Renal cortical epithelial cell (primary cell): ENCODE measurements at regions not wholly inside any gene's neighbourhood (a gene's known extent, or its start where the extent isn't known, plus 50 kb on each side); places are given as distances from the start of the nearest gene placed in this dataset.
"Not testable (repeated sequence)": the region's sequence is repeated elsewhere in the genome, so short reads cannot be mapped to it uniquely, and the experiment has no call there.

Source experiments
- DNase-seq: peaks from one replicate; pipeline ENCODE4 v3.0.0-alpha.2; 2011; ENCODE audit warnings: low read depth

- not testable (repeated sequence) for DNase-seq
These were observed 223.1 kb upstream of the NBPF12 start for GRCh38 chr1:146715054-146715453.

GRCh38 chr1:146710838-146711521 is 227.1 kb upstream of the NBPF12 start:
- peak; percentile 49 for DNase-seq

GRCh38 chr1:146709302-146709701 is 228.8 kb upstream of the NBPF12 start:
- DNase-seq = not testable (repeated sequence)

- not testable (repeated sequence) for DNase-seq
These were observed 233.9 kb upstream of the NBPF12 start for GRCh38 chr1:146704162-146704724.

GRCh38 chr1:146701320-146701719 is 236.8 kb upstream of the NBPF12 start:
- peak; percentile 78 for DNase-seq

- not testable (repeated sequence) for DNase-seq
These were observed 242.7 kb upstream of the NBPF12 start for GRCh38 chr1:146695388-146695787.

- not testable (repeated sequence) for DNase-seq
These were observed 246.3 kb upstream of the NBPF12 start for GRCh38 chr1:146691798-146692197.

GRCh38 chr1:146688893-146689292 is 249.2 kb upstream of the NBPF12 start:
- DNase-seq = not testable (repeated sequence)

- DNase-seq = not testable (repeated sequence)
These were observed 251.3 kb upstream of the NBPF12 start for GRCh38 chr1:146686777-146687366.

GRCh38 chr1:146683126-146683429 is 255.0 kb upstream of the NBPF12 start:
- DNase-seq = not testable (repeated sequence)

- DNase-seq = not testable (repeated sequence)
These were observed 255.6 kb upstream of the NBPF12 start for GRCh38 chr1:146682227-146683125.

- not testable (repeated sequence) for DNase-seq
These were observed 264.3 kb upstream of the NBPF12 start for GRCh38 chr1:146673729-146674299.

- DNase-seq = not testable (repeated sequence)
These were observed 265.5 kb upstream of the NBPF12 start for GRCh38 chr1:146672608-146673007.

- not testable (repeated sequence) for DNase-seq
These were observed 266.5 kb upstream of the NBPF12 start for GRCh38 chr1:146671588-146671987.

GRCh38 chr1:146670832-146671566 is 267.1 kb upstream of the NBPF12 start:
- not testable (repeated sequence) for DNase-seq

GRCh38 chr1:146666275-146666674 is 271.8 kb upstream of the NBPF12 start:
- DNase-seq = not testable (repeated sequence)

GRCh38 chr1:146660242-146660641 is 277.9 kb upstream of the NBPF12 start:
- not testable (repeated sequence) for DNase-seq

- DNase-seq = not testable (repeated sequence)
These were observed 281.6 kb upstream of the NBPF12 start for GRCh38 chr1:146656356-146657060.

GRCh38 chr1:146654763-146655162 is 283.4 kb upstream of the NBPF12 start:
- DNase-seq = not testable (repeated sequence)

GRCh38 chr1:146645978-146646604 is 292.0 kb upstream of the NBPF12 start:
- DNase-seq = not testable (repeated sequence)
